ENCODE measurements at regions not wholly inside any gene's neighbourhood (a gene's known extent, or its start where the extent isn't known, plus 50 kb on each side); places are given as distances from the start of the nearest gene placed in this dataset.

GRCh38 chr3:6510713-6511112 lies 350.2 kb upstream of the GRM7 start:
- no peak for DNase-seq (ENCODE audit: low spot score)

- no peak for DNase-seq (ENCODE audit: low spot score)
Observed at GRCh38 chr3:6512172-6512800, 348.6 kb upstream of the GRM7 start.

GRCh38 chr3:6516143-6516542 lies 344.8 kb upstream of the GRM7 start:
- no peak for DNase-seq (ENCODE audit: low spot score)

GRCh38 chr3:6516694-6517093 lies 344.2 kb upstream of the GRM7 start:
- no peak for DNase-seq (ENCODE audit: low spot score)

- DNase-seq (ENCODE audit: low spot score), result no peak
Observed at GRCh38 chr3:6518709-6519345, 342.1 kb upstream of the GRM7 start.

- no peak for DNase-seq (ENCODE audit: low spot score)
Observed at GRCh38 chr3:6521369-6522113, 339.4 kb upstream of the GRM7 start.

- no peak for DNase-seq (ENCODE audit: low spot score)
Observed at GRCh38 chr3:6522191-6522590, 338.7 kb upstream of the GRM7 start.

- no peak for DNase-seq (ENCODE audit: low spot score)
Observed at GRCh38 chr3:6523043-6523442, 337.9 kb upstream of the GRM7 start.

- no peak for DNase-seq (ENCODE audit: low spot score)
Observed at GRCh38 chr3:6524479-6524878, 336.4 kb upstream of the GRM7 start.

GRCh38 chr3:6526321-6526720 lies 334.6 kb upstream of the GRM7 start:
- no peak for DNase-seq (ENCODE audit: low spot score)

- DNase-seq (ENCODE audit: low spot score), result no peak
Observed at GRCh38 chr3:6526861-6527260, 334.1 kb upstream of the GRM7 start.

GRCh38 chr3:6528951-6529350 lies 332.0 kb upstream of the GRM7 start:
- DNase-seq (ENCODE audit: low spot score), result no peak

GRCh38 chr3:6531153-6531552 lies 329.8 kb upstream of the GRM7 start:
- no peak for DNase-seq (ENCODE audit: low spot score)

GRCh38 chr3:6532101-6532500 lies 328.8 kb upstream of the GRM7 start:
- DNase-seq (ENCODE audit: low spot score), result no peak

- no peak for DNase-seq (ENCODE audit: low spot score)
Observed at GRCh38 chr3:6540981-6541380, 319.9 kb upstream of the GRM7 start.

GRCh38 chr3:6542795-6543194 lies 318.1 kb upstream of the GRM7 start:
- no peak for DNase-seq (ENCODE audit: low spot score)

GRCh38 chr3:6549296-6549695 lies 311.6 kb upstream of the GRM7 start:
- no peak for DNase-seq (ENCODE audit: low spot score)

GRCh38 chr3:6551165-6551564 lies 309.8 kb upstream of the GRM7 start:
- no peak for DNase-seq (ENCODE audit: low spot score)

- no peak for DNase-seq (ENCODE audit: low spot score)
Observed at GRCh38 chr3:6560259-6560658, 300.7 kb upstream of the GRM7 start.

- DNase-seq (ENCODE audit: low spot score), result no peak
Observed at GRCh38 chr3:6567241-6567640, 293.7 kb upstream of the GRM7 start.

GRCh38 chr3:6568999-6569493 lies 291.9 kb upstream of the GRM7 start:
- no peak for DNase-seq (ENCODE audit: low spot score)

- no peak for DNase-seq (ENCODE audit: low spot score)
Observed at GRCh38 chr3:6571448-6571847, 289.5 kb upstream of the GRM7 start.

- no peak for DNase-seq (ENCODE audit: low spot score)
Observed at GRCh38 chr3:6577584-6577983, 283.3 kb upstream of the GRM7 start.
